BJ (cell line): ENCODE measurements at regions not wholly inside any gene's neighbourhood (a gene's known extent, or its start where the extent isn't known, plus 50 kb on each side); places are given as distances from the start of the nearest gene placed in this dataset.

ENCODE experiments used
- CTCF ChIA-PET: fragments of 350-600 bp; formaldehyde crosslinking; extraction: SDS; loops from one replicate; lab custom pipeline; 2021; ENCODE audit warnings: antibody characterized with exemption, inconsistent platforms; lab: Yijun Ruan, JAX
- POLR2A ChIA-PET: fragments of 300-600 bp; sonication (Branson Sonifier 250); formaldehyde crosslinking; extraction: SDS; loops from one replicate; lab custom pipeline; 2021; ENCODE audit warnings: antibody characterized with exemption; lab: Charles Lee
- DNase-seq: peaks from one replicate; pipeline ENCODE4 v3.0.0-alpha.2; 2011; ENCODE audit warnings: low read depth
- H3K27me3 ChIP-seq: 2 replicates; pipeline ENCODE4 v1.6.0; 2011; ENCODE audit warnings: low read length; ENCODE audit not compliant: control insufficient read depth, insufficient read depth
- H3K36me3 ChIP-seq: 2 replicates; pipeline ENCODE4 v1.5.1; 2011; ENCODE audit warnings: low read length; ENCODE audit not compliant: control insufficient read depth, insufficient read depth
- H3K4me3 ChIP-seq: 2 replicates; pipeline ENCODE4 v1.5.1; 2011; ENCODE audit warnings: low read depth, mild to moderate bottlenecking, control low read depth, low read length
- TF ChIP-seq, protein P1 (sequence below): IDR thresholded peaks from 2 replicates; pipeline ENCODE4 v1.5.1; 2011; ENCODE audit warnings: low read depth, mild to moderate bottlenecking, control low read depth, inconsistent platforms, low read length, moderate library complexity; ENCODE audit not compliant: insufficient read depth

DNA sequence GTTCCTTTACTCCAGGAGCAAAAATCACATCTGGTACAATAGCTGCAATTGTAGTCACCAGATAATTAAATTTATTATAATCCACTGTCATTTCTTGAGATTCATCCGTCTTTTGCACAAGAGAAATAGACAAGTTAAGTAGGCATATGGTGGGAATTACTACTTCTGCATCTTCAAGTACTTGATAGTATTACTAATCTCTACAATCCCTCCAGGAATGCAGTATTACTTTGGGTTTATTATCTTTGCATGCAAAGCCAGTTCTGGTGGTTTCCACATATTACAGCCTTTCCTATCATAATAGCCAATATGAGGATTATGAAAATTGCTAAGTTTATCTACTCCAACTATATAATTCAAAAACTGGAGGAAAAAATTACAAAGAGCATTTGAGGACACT is 254.1 kb downstream of the IKZF2 start:
- Histone ChIP-seq H3K36me3 (no peaks in the 10 kb centered on the region), H3K4me3 (no peak overlapping the region), H3K27me3 (no peaks in the 10 kb centered on the region)
- ChIA-PET CTCF (no interaction called here), POLR2A (no interaction called here)
- DNase-seq, result no peak
- TF ChIP-seq, protein P1, sequence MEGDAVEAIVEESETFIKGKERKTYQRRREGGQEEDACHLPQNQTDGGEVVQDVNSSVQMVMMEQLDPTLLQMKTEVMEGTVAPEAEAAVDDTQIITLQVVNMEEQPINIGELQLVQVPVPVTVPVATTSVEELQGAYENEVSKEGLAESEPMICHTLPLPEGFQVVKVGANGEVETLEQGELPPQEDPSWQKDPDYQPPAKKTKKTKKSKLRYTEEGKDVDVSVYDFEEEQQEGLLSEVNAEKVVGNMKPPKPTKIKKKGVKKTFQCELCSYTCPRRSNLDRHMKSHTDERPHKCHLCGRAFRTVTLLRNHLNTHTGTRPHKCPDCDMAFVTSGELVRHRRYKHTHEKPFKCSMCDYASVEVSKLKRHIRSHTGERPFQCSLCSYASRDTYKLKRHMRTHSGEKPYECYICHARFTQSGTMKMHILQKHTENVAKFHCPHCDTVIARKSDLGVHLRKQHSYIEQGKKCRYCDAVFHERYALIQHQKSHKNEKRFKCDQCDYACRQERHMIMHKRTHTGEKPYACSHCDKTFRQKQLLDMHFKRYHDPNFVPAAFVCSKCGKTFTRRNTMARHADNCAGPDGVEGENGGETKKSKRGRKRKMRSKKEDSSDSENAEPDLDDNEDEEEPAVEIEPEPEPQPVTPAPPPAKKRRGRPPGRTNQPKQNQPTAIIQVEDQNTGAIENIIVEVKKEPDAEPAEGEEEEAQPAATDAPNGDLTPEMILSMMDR, result no peak

DNA sequence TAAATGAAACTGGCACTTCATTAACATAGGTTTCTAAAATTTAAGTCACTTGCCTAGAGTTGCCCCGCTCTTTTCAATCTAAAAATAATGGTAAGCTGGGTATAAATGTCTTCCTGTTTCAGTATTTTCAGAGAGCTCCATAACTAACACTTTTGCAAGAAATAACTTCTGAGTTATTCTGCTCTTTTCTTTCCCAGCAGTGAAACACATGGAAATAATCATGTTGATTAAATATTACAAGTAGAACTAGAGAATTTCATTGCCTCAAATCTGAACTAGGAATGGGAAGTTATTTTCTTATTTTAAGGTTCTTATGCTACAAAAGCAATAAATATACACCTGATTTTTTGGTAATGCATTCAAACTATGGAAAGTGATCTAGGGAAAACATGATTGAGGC is 257.4 kb downstream of the IKZF2 start:
- TF ChIP-seq, protein P1, result no peak
- H3K36me3 ChIP-seq, result no peaks in the 10 kb centered on the region
- POLR2A ChIA-PET, result no interaction called here
- H3K27me3 ChIP-seq, result no peaks in the 10 kb centered on the region
- no peak overlapping the region for H3K4me3 ChIP-seq
- CTCF ChIA-PET, result no interaction called here
- DNase-seq, result no peak

GRCh38 chr2:212893216-212893615 is 258.2 kb downstream of the IKZF2 start:
- ChIA-PET POLR2A (no interaction called here), CTCF (interaction anchor here (0.6 to 2.4 kb wide), 8 partner anchors 10 to 268 kb away, joined by 3 to 8 read pairs (median 4); partner anchors contain the start of gene IKZF2)
- H3K36me3 ChIP-seq, result no peaks in the 10 kb centered on the region
- DNase-seq, result no peak
- no peaks in the 10 kb centered on the region for H3K27me3 ChIP-seq
- H3K4me3 ChIP-seq, result no peak overlapping the region
- TF ChIP-seq, protein P1, result no peak

DNA sequence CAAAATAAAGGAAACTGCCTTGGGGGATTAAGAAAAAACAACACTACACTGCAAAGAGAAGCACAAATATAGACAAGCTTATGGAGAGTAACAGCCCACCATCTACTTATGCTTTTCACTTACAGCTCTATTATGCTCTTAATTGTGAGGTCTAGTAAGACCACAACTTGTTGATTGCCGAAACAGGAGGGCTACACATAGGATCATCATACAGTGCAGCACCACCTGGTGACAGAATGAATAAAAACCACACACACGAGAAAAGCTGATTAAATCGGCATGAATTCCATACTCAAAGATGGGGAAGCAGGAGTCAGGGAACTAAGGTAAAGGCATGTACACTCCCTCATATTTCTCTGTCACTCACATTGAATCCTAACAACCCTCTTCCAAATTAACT is 259.2 kb downstream of the IKZF2 start:
- no peaks in the 10 kb centered on the region for H3K36me3 ChIP-seq
- no peak overlapping the region for H3K4me3 ChIP-seq
- ChIA-PET CTCF (interaction anchor here (0.6 to 2.4 kb wide), 15 partner anchors 10 to 269 kb away, joined by 3 to 10 read pairs (median 3); partner anchors contain the start of gene IKZF2), POLR2A (interaction anchor here (0.7 kb wide), 1 partner anchor 23 kb away, joined by 9 read pairs; no protein-coding TSS in a partner anchor)
- TF ChIP-seq, protein P1, result peak; percentile 48
- no peaks in the 10 kb centered on the region for H3K27me3 ChIP-seq
- no peak for DNase-seq

DNA sequence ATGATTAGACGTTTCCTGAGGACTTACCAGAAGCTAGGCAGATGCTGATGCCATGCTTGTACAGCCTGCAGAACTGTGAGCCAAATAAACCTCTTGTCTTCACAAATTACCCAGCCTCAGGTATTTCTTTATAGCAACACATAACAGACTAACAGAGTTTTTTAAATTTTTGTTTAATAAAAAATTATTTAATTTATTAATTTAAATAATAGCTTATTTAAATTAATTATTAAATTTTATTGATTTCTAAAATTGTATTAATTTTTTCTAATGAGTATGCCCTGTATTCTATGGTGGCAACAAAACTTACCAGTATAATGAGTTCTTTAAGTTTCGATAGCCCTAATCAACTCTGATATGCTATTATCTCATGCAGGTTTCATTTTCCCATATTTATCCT is 259.8 kb downstream of the IKZF2 start:
- Histone ChIP-seq H3K27me3 (no peaks in the 10 kb centered on the region), H3K4me3 (no peak overlapping the region), H3K36me3 (no peaks in the 10 kb centered on the region)
- POLR2A ChIA-PET, result no interaction called here
- no peak for DNase-seq
- CTCF ChIA-PET, result interaction anchor here (1.0 to 2.4 kb wide), 10 partner anchors 9 to 259 kb away, joined by 3 to 10 read pairs (median 5); partner anchors contain the start of gene IKZF2
- TF ChIP-seq, protein P1, result no peak
